Erythroblast (primary cell): ENCODE measurements at regions not wholly inside any gene's neighbourhood (a gene's known extent, or its start where the extent isn't known, plus 50 kb on each side); places are given as distances from the start of the nearest gene placed in this dataset.

Source experiments
- GATA1 ChIP-seq: IDR thresholded peaks from 2 replicates; pipeline ENCODE4 v1.6.1; 2011; ENCODE audit warnings: low read depth, mild to moderate bottlenecking, control low read depth, low read length, moderate library complexity
- POLR2A ChIP-seq: IDR thresholded peaks from 2 replicates; pipeline ENCODE4 v1.6.1; 2011; ENCODE audit warnings: mild to moderate bottlenecking, low read length

DNA sequence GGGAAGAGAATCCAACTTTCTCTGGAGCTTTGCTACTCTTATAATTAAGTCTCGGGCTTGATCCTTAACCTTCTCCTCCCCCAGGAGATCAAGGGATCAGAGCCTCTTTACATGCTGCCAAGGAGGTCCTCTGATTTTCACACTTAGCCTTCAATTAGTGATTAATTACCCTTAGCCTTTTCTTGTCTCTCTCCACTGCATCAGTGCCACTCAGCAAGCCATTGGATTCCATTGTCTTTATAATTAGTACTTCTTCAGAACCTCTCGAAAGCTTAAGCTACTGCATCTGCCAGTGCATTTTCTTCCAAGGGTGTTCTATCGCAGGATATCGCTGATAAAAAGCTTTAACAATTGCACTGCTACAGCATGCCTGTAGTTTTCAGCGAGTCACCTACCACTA is 477.0 kb upstream of the MEIS1 start:
- TF ChIP-seq POLR2A = no peak
- TF ChIP-seq GATA1 = no peak
